Activated T-cell treated with anti-CD3 and anti-CD28 coated beads, Interleukin-2, amount 50 U/mL, for 1 hour (primary cell): ENCODE measurements at regions not wholly inside any gene's neighbourhood (a gene's known extent, or its start where the extent isn't known, plus 50 kb on each side); places are given as distances from the start of the nearest gene placed in this dataset.

ENCODE experiments used
- DNase-seq: peaks from one replicate; pipeline ENCODE4 v3.0.0-alpha.2; 2020

DNA sequence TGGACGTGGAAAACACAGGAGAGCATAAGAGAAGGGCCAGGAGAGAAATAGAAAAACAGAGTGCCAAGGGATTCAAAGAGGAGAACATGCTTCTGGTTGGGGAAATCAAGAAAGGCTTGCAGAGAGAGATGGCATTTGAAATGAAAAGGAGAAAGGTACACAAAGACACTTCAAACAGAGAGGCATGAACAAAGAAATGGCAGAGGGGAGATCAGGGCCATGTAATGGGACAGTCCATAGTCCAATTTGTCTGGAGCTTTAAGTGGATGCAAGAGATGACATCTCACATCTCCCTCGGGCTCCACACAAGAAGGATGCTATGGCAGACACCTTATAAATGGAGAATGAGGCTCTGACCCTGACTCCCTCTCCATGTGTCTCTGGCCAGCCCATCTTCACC is 331.1 kb downstream of the MLLT3 start:
- DNase-seq, result no peak

DNA sequence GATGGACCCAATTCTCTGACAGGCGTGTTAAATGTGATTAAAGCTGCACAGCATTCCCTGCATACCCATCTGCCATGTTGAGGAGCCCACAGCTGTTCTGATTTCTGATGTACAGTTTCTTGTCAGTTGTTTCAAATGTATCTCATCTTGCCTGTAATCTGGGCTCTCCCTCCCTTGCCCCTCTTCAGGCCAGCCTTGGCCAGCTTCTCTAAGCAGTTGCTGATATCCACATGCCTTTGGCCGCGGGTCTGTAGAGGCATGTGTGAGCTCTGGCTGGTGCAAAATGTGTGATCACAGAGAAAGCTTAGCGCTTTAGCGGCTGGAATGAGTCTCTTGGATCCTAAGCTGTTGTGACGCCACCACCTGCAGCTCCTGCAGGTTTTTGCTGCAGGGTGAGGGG is 332.0 kb downstream of the MLLT3 start:
- no peak for DNase-seq

DNA sequence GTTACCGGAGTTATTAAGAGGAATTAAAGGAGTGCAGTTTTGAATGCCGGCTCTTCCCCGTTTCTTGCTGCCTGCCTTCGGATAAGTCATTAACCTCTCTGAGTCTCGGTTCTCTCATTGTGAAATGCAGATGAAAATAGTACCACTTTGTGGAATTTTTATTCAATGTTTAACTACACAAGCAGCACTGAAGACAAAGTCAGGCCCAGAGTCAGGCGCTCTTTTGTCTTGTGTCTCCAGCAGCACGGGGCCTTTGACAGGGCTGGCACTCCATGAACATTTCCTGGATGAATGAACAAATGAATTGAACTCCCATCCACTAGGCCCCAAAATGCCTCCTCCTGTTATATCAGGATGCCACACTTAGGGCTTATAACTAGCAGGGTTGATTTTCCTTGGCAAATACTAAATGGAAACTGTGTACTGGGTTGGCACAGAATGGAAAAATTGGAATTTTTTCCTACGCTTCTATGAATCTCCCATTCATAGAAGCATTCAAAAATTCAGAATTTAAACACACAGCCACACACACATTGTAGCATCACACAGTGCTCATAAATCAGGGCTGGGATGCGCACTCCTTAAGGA is 332.8 kb downstream of the MLLT3 start:
- no peak for DNase-seq

DNA sequence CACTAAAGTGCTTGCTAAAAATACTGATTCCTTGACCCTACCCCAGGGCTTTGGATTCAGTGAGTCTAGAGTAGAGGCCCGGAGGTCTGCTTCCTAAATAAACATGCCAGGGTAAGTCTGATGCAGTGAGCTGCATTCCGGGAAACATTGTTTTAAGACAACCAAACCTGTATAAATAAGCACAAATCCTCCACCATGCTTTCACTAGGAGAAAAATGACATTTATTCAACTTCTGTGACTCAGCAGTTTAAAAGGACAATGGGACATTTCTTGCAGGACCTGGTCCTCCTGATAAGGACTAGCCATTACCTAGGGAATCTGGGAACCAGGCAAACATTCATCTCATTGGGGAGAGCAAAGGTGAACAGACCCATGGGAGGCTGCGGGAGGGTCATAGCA is 335.3 kb downstream of the MLLT3 start:
- no peak for DNase-seq

DNA sequence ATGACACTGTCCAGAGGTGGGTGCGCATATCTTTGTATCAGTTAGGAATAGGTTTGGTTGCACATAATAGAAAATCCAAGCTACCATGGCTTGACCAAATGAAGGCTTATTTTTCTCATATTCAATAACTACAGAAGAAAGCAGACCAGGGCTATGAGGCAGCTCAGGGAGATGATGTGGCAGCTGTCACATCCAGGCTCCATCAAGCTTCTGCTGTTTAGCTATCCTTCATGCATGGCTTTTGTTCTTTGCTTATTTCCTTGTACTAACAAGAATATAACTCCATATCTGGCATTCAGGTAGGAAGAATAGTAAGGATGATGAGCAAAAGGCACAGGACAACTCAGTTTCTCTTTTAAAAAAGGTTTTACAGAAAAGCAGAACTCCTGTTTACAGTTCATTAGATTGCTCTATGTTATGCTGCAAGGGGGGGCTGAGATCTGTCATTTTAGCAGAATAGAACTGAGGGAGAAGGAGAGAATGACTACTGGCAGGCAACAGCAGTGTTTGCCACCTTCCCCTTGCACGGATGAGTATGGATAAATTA is 336.1 kb downstream of the MLLT3 start:
- DNase-seq, result no peak

DNA sequence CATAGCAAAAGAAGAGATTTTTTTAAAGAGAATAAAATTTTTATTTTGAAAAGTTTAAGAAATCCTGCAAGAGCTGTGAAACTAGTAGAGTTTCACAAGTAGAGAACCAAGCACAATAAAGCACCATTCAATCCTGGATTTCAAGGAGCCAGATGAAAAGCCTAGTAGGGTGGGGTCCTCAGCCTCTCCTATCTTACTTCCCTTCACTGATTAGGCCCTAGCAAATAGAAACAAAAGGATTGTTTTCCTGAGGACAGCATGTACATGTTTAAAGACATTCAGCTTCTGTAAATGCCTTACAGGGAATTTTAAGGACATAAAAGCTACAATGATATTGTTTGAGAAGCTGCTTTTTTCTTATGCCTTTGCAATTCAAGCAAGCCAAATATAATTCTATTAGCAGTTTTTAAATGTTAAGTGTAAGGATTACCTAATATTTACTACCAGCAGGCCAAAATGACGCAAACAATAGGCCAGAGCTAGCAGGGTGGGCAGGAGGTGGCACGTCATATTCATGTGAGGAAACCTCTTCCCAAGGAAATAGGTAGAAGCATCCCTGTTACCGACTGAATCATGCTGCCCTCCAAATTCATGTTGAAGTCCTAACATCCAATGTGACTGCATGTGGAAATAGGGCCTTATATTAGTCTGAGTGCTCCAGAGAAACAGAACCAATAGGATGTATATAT is 337.6 kb downstream of the MLLT3 start:
- no peak for DNase-seq

DNA sequence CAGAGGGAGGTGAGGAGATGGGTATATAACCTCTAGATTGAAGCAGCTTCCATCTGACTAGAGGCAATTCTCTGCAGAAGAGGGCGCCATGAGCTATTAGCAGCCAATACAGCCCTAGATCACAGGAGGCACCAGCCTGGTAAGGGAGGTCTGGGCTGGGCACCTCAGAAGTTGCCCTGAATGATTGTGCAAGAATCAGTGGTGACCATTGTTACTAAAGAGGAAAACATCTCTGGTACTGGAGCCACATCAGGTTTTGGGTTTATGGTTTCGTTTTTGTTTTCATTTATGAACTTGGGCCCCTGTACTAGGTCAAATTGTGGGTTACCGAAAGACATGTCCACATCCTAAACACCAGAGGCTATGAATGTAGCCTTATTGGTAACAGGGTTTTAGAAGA is 342.0 kb downstream of the MLLT3 start:
- DNase-seq, result no peak

DNA sequence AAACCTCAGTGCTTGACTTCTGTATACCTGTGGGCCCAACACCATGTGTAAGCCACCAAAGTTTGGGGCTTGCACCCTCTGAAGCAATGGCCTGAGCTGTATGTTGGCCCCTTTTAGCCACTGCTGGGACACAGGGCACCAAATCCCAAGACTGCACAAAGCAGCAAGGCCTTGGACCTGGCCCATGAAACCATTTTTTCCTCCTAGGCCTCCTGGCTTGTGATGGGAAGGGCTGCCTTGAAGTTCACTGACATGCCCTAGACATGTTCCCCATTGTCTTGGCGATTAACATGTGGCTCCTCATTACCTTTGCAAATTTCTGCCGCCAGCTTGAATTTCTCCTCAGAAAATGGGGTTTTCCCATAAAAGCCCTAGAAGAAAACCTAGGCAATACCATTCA is 345.5 kb downstream of the MLLT3 start:
- no peak for DNase-seq

DNA sequence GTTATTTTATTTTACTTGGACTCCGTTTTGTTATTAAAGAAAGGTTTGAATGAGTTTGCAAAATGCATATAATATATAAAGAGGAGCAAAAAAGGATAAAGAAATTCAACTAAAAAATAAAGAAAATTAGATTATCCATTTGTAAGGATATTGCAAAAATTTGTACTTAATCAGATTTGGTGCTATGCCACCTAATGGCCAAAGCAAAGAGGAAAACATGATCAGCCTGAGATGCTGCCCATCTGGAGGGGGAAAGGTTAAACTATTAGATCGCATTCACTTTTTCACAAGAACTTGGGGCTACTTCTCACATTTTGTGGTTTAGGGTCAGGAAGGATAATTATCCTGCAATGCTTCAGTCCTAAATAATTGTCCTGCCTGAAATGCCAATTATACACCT is 350.6 kb downstream of the MLLT3 start:
- no peak for DNase-seq

DNA sequence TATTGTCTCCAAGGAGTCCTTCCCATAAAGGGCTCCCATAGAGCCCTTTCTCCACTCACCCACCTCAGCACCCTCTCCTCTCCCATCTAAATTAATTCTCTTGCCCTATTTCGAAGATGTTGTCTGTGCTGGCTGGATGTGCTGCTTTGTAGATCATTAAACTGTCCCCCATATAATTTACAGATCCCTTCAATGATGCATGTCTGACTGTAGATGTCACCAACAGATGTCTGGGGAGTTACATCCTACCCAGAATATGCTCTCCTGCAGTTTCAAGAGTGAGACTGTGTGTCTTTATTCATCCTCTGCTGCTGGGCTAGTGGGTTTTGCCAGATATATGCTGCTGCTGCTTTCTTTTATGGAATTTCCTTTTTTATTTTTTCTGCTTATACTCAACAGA is 351.2 kb downstream of the MLLT3 start:
- DNase-seq, result no peak

DNA sequence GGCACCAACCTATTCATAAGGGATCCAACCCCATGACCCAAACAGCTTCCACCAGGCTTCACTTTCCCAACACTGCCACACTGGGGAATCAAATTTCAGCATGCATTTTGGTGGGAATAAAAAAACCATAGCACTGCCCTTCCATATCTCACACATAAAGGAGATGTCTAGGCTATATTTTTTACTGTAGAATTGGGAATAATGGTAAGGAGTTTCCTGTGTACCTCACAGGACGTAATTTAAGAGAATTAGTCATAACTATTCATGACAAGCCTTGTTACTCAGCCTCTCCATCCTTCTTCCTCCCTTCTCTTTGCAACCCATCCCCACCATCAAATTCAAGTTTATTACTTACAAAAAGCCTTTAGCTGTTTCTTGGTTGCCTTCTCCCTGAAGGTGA is 352.1 kb downstream of the MLLT3 start:
- no peak for DNase-seq

DNA sequence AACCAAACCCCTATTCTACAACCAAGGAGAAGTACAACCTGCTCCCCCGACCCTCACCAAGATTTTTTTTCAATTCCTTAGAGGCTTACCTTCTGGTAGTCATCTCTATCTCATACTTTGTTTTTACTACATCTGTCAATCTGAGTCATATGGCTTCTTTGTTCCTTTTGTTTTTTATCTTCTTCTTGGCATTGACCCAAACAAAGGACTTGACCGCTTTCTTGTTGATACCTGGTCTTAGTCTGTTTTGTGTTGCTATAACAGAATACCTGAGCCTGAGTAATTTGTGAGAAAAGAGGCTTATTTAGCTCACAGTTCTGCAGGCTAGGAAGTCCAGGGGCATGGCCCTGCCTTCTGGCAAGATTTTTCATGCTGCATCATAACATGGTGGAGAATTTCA is 352.7 kb downstream of the MLLT3 start:
- no peak for DNase-seq

DNA sequence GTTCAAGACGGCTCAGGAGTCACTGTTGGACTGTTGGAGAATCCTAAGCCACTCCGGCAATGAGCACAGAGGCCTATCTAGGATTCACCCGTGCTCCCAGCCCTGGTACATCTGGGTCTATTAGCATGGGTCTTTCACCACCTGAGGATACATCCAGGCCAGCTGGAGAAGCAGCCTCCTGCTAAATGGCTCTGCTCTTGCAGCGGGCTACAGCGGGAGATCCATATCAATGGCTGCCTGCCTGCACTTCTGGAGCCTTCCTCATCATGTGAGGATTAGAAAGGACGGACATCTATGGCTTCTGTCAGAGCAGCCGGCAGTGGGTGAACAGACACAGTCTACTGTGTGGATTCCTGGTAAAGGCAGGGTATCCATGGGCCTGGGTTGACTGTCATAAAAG is 357.4 kb downstream of the MLLT3 start:
- DNase-seq, result no peak

DNA sequence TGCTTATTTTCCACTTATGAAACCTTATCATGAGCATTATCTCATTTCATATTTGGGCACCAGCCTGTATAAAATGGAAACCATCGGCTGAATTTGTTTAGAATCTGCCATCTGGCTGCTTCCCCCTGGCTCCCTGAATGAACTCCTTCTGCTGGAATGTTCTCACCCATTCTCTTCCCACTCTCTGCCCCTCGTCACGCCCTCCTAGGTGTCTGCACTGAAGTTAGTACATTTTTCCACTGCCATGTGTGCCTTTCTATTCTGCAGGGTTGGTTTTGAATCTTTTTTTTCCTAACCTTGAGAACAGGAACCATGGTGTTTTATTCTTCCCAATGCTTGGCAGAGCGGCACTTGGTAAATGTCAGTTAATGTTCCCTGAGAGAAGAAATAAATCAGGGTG is 359.7 kb downstream of the MLLT3 start:
- no peak for DNase-seq

DNA sequence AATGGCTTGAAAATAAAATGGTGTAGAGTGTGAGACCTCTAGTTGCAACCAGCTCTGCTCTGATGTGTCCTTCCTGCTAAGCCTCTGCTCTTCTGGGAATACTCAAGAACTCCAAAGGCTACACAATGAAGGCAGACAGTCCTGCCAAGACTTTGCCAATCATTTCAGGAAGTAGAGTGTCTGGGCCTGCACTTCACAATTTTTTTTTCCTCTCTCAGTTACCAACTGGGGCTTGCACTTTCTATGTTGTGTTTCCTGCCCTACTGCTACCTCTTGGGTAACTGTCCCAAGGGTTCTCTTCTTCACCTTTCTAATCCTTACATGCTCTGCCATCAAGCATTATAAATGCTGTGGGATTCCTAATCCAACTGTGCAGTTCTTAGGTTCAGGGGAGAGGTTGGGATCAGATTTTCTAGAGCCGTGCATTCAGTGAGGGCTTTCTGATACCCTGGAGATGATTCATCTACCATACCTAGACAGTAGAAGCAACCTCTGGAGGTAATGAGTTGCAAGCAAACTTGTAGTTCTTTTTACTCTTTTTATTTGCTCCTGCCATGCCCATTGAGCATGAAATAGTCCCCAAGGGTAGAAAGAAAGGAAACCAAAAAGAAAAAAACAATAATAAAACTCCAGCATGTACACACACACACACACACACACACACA is 365.9 kb downstream of the MLLT3 start:
- no peak for DNase-seq

DNA sequence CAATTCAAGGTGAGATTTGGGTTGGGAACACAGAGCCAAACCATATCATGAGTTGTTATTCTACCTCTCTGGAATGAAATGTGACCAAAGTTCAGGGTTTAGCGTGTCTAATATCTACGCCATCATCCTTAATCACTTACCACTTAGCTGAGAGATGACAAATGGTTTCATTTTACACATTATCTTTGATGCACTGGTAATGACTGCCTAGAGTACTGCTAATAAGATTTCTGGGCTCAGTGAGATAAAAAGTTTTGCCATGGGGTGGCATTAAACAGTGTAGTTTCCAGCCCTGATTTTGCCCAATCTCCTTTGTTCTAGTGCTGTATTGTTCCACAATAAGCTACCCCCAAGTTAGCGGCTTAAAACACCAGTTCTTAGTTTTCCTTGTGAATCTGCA is 367.2 kb downstream of the MLLT3 start:
- no peak for DNase-seq

DNA sequence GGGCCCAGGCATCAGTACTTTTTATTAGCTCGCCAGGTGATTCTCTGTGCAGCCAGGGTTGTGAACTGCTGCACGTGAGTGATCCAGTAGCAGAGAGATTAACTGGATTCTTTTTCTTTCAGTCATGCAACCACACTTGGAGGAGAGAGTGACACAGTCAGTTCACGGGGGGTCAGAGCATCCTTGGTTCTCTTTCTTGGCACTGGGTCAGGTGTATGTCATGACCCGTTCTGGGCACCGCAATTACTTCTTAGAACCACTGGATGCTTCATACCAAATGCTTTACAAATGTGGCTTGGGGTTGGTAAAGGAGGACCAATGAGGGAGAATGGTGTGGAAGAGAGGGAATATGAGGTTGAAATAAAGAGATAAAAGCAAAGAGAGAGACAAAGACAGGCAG is 368.7 kb downstream of the MLLT3 start:
- DNase-seq, result no peak

DNA sequence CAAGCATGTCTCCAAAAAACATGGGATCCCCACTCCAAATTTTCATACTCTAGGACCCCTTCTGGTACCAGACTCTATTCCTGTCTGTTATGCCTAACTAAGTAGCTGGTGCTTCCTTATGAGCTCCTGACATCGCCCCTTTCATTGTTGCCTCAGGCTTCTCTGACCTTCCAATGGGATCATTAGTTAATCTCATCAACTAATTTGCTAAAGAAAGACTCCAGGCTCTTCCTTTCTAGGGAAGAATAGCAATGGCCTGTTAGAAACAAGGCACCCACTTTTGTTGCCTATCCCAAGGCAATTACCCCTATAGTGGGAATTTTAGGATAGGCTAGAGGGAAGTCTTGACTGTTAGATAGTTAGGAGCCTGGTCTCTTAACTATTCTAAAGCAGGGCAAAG is 369.5 kb downstream of the MLLT3 start:
- DNase-seq, result no peak

DNA sequence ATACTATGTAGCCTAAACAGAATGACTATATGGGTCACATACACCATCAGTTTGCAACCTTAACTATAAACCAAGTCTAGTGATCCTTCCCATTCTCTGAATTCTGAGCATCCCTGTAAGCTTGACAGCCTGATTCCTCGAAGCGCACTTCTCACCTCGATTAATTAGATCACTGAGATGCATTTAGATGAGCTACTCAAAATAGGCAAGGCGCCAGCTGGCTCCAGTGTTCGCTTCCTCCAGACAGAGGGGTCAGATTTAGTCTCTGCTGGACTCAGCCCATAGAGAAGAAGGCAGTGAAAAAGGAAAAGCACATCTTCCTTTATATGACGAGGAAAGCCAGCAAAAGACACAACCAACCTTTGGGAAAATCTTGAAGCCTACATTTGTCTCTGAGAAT is 371.5 kb downstream of the MLLT3 start:
- DNase-seq, result no peak

DNA sequence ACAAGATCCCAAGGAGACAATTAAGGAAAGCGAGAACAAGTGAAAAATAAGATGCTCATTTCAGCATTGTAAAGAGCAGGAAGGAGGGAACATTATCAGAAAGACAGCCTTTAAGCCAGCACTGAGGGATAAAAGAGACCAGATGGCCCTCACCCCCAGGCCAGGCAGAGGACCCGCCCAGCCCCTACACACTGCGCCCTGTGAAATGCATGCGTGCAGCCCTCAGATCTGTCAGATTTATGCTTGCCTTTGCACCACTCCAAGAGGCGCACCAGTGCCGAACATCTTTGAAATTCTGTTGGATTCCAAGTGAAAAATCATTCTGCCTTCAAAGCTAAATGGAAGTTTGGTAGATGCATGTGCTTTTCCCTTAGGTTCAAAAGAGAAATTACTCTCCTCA is 378.0 kb downstream of the MLLT3 start:
- DNase-seq, result no peak

DNA sequence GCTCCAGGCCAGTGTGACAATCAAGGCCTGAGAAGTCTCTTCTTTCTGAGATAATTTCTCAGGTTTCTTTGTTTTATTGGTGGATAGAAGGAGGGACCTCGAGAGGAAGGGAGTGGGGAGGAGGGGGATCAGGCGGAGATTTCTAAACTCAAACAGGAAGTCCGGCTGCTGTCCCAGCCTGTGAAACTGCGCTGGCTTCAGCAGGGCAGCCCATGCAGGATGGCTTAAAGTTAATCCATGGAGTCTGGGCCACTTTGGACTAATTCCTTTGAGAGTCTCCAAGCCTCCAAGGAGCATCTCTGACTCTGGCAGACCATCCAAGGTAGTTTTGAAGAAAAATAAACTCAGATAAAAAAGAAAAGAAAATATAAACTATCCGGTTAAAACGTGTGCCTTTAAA is 378.5 kb downstream of the MLLT3 start:
- no peak for DNase-seq

DNA sequence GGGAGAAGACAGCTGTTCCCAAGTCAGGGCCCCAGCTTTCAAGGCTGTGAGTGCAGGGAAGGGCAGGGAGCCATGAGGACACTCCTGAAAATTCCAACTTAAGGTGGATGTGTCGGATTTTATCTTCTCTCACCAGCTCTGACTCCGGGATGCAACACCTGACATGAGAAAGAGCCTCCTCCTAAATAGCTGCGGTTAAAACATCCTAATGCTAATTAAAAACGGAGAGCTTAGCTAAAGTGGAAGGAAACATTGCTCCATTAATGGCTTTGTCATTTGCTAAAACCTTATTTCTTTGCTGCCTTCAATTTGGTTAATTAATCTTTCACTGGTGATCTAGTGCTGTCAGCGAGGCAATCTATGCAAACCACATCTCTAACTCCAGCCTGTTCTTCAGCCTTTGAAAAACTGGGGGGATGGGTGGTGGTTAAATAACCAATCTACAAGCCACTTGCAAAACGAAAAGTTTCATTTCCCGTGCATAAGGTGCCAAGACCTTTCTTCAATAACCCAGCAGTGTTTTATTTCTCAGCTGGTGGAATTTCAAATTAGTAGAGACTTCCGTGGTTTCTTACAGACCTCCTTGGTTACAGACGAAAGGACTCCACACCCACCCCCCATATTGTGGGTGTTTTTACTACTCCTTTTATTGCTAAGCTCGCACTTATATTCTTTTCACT is 379.6 kb downstream of the MLLT3 start:
- DNase-seq, result no peak

DNA sequence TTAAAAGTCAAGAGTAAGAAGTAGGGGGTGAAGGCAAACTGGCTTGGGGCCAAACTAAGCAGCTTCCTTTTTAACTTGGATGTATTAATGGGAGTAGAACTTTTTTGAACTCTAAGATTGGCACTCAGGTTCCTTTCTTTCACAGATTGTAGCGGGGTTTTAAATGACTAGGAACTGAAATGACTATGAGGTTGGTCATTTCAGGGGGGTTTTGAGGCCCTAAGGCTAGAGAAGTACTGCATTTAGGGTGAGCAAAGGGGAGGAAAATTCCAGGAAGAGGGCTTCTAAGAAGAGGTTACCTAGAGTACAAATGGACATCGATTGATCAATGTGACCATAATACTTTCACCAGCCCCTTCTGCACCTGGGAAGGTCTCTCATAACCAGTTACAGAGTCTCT is 381.8 kb downstream of the MLLT3 start:
- DNase-seq, result no peak

DNA sequence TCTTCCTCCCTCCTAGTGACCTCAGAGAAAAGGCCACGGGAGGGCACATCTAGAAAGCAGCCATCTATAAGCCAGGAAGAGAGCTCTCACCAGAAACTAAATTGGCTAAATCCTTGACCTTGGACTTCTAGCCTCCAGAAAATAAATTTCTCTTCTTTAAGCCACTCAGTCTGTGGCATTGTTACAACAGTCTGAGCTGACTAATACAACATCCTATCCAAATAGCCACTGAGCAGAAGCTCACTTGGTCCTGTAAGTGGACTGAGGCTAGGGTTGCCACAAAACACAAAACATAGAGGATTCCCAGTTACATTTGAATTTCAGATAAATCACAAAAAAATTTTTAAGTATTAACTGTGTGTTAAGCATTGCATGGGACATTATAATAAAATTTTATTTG is 383.4 kb downstream of the MLLT3 start:
- DNase-seq, result no peak
